A549 (cell line): ENCODE measurements at regions not wholly inside any gene's neighbourhood (a gene's known extent, or its start where the extent isn't known, plus 50 kb on each side); places are given as distances from the start of the nearest gene placed in this dataset.

Source experiments
- ATAC-seq, 2 experiments: fragments of 200-7000 bp in 1 of 2; fragments of >200 bp in 1 of 2; cut with Nextera tagmentation in 1 of 2; cut with Tn5 transposase in 1 of 2; 3 replicates each; pipeline versions ENCODE4 v1.8.0 to v1.9.1; 2018 to 2020; ENCODE audit warnings: mild to moderate bottlenecking in 1 of 2, moderate library complexity in 1 of 2
- CTCF ChIA-PET: fragments of 300-600 bp; sonication (Branson Sonifier 250); formaldehyde crosslinking; extraction: SDS; loops from one replicate; lab custom pipeline; 2021; ENCODE audit warnings: antibody characterized with exemption, inconsistent platforms; lab: Yijun Ruan, JAX
- POLR2A ChIA-PET: fragments of 350-600 bp; formaldehyde crosslinking; extraction: SDS; loops from one replicate; lab custom pipeline; 2021; ENCODE audit warnings: antibody characterized with exemption, inconsistent platforms; lab: Yijun Ruan, JAX
- DNase-seq, 2 experiments: peaks; one replicate each; pipeline versions ENCODE4 v3.0.0 to v3.0.0-alpha.2; 2011 to 2016; ENCODE audit warnings: low read depth in 1 of 2, low spot score in 1 of 2
- FAIRE-seq: peaks from 2 replicates; lab custom pipeline; 2011; peaks lifted over from hg19 to GRCh38; lab: Jason Lieb, UNC
- H3K27ac ChIP-seq, 2 experiments: fragments of >200 bp; sonication (Bioruptor Twin); formaldehyde crosslinking; 3 replicates each; pipeline ENCODE4 v1.5.1; 2016 to 2017
- H3K4me1 ChIP-seq: fragments of >200 bp; sonication (Bioruptor Twin); formaldehyde crosslinking; 3 replicates; pipeline ENCODE4 v1.6.1; 2016
- H3K4me2 ChIP-seq: fragments of >200 bp; sonication (Bioruptor Twin); formaldehyde crosslinking; 3 replicates; pipeline ENCODE4 v1.6.1; 2016
- H3K4me3 ChIP-seq: fragments of >200 bp; sonication (Bioruptor Twin); formaldehyde crosslinking; 3 replicates; pipeline ENCODE4 v1.5.1; 2016
- H3K9me3 ChIP-seq: fragments of >200 bp; sonication (Bioruptor Twin); formaldehyde crosslinking; 3 replicates; pipeline ENCODE4 v1.6.1; 2016
- BHLHE40 ChIP-seq: IDR thresholded peaks from 2 replicates; pipeline ENCODE4 v1.6.1; 2012; ENCODE audit warnings: low read depth, low read length, inconsistent platforms
- CBX2 ChIP-seq: fragments of 200-600 bp; sonication (generic); IDR thresholded peaks from 2 replicates; pipeline ENCODE4 v1.6.1; 2016; ENCODE audit warnings: low read depth, mild to moderate bottlenecking, borderline replicate concordance
- CEBPB ChIP-seq, 2 experiments: fragments of >200 bp in 1 of 2; sonication (Bioruptor Twin) in 1 of 2; formaldehyde crosslinking in 1 of 2; IDR thresholded peaks; 2 replicates each; pipeline ENCODE4 v1.6.1; 2012 to 2016
- EHMT2 ChIP-seq: fragments of 200-600 bp; sonication (generic); IDR thresholded peaks from 2 replicates; pipeline ENCODE4 v1.6.1; 2016; ENCODE audit warnings: antibody characterized with exemption, low read depth, mild to moderate bottlenecking, moderate library complexity
- FOSB ChIP-seq: fragments of 250-450 bp; sonication (Bioruptor Pico); IDR thresholded peaks from 2 replicates; pipeline ENCODE4 v1.5.0; 2020; ENCODE audit warnings: mild to moderate bottlenecking, moderate library complexity
- GATA3 ChIP-seq: IDR thresholded peaks from 2 replicates; pipeline ENCODE4 v1.6.1; 2012; ENCODE audit warnings: borderline replicate concordance
- HDAC2 ChIP-seq: fragments of 200-600 bp; sonication (generic); IDR thresholded peaks from 2 replicates; pipeline ENCODE4 v1.6.1; 2016
- MAFK ChIP-seq: fragments of 450-650 bp; IDR thresholded peaks from 2 replicates; pipeline ENCODE4 v1.6.1; 2014; ENCODE audit not compliant: partially characterized antibody
- MAZ ChIP-seq: fragments of 150-350 bp; IDR thresholded peaks from 2 replicates; pipeline ENCODE4 v1.6.1; 2014; ENCODE audit warnings: antibody characterized with exemption, low read depth, low read length, borderline replicate concordance
- NPAS2 ChIP-seq: fragments of 250-450 bp; sonication (Bioruptor Pico); IDR thresholded peaks from 2 replicates; pipeline ENCODE4 v1.8.0; 2022; ENCODE audit warnings: mild to moderate bottlenecking, moderate library complexity, borderline replicate concordance
- NR3C1 ChIP-seq: fragments of >200 bp; sonication (Bioruptor Twin); formaldehyde crosslinking; IDR thresholded peaks from 3 replicates; pipeline ENCODE4 v1.6.1; 2017
- PHF8 ChIP-seq: fragments of 200-600 bp; sonication (generic); IDR thresholded peaks from 2 replicates; pipeline ENCODE4 v1.6.1; 2016; ENCODE audit warnings: low read depth, mild to moderate bottlenecking, antibody characterized with exemption, moderate library complexity, borderline replicate concordance
- RFX5 ChIP-seq: fragments of 450-650 bp; IDR thresholded peaks from 2 replicates; pipeline ENCODE4 v1.7.1; 2014; ENCODE audit warnings: antibody characterized with exemption, mild to moderate bottlenecking, moderate library complexity
- RNF2 ChIP-seq: fragments of 200-600 bp; sonication (generic); IDR thresholded peaks from 2 replicates; pipeline ENCODE4 v1.6.1; 2016; ENCODE audit warnings: low read depth, mild to moderate bottlenecking, antibody characterized with exemption, moderate library complexity, borderline replicate concordance
- SMC3 ChIP-seq: fragments of >200 bp; sonication (Bioruptor Twin); formaldehyde crosslinking; IDR thresholded peaks from 3 replicates; pipeline ENCODE4 v1.6.1; 2018; ENCODE audit warnings: inconsistent platforms
- SREBF2 ChIP-seq: fragments of 450-650 bp; IDR thresholded peaks from 2 replicates; pipeline ENCODE4 v1.6.1; 2014; ENCODE audit warnings: mild to moderate bottlenecking, moderate library complexity
- TP53 ChIP-seq: fragments of 250-450 bp; sonication (Bioruptor Pico); IDR thresholded peaks from 2 replicates; pipeline ENCODE4 v1.5.0; 2021; ENCODE audit warnings: mild to moderate bottlenecking, moderate library complexity
- WGBS: methylation state at CpG from one replicate; pipeline ENCODE4 v1.1.6; 2017; ENCODE audit errors: missing lambda C conversion rate; 5-methylcytosine and 5-hydroxymethylcytosine counted together
- TF ChIP-seq, protein P1 (sequence below): fragments of 250-450 bp; sonication (Bioruptor Pico); IDR thresholded peaks from 2 replicates; pipeline ENCODE4 v1.5.0; 2021; ENCODE audit warnings: mild to moderate bottlenecking, moderate library complexity, borderline replicate concordance
- TF ChIP-seq, protein P2 (sequence below): fragments of 450-650 bp; IDR thresholded peaks from 2 replicates; pipeline ENCODE4 v1.6.1; 2014; ENCODE audit warnings: antibody characterized with exemption
- TF ChIP-seq, protein P3 (sequence below): IDR thresholded peaks from 2 replicates; pipeline ENCODE4 v1.6.1; 2012
- TF ChIP-seq, protein P4 (sequence below): fragments of >200 bp; sonication (Bioruptor Twin); formaldehyde crosslinking; IDR thresholded peaks from 3 replicates; pipeline ENCODE4 v1.6.1; 2016

DNA sequence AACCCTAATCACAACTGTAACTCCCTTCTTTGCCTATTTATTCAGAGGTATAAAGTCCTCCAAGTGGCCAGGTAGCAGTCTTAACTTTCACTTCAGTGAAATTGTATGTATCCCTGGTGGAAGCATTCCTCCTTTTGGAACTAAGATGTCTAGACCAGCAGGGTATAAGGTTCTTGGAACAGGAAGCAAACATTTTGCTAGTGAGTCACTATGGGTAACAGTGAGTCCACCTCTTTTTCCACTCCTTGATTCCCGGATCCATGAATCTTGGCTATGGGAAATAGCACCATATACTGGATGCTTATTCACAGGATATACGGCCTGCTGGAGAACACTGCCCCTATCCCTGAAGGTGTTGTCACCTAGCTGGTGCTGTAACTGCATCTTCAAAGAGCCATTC is 80.2 kb downstream of the KCNA5 start:
- CTCF ChIA-PET = interaction anchor here (1.2 kb wide), 2 partner anchors 11 to 29 kb away, joined by 3 read pairs; no protein-coding TSS in a partner anchor
- Histone ChIP-seq H3K4me1 (no peaks in the 10 kb centered on the region), H3K4me3 (no peak overlapping the region), H3K4me2 (no peak overlapping the region), H3K9me3 (no peaks in the 10 kb centered on the region), H3K27ac (no peak overlapping the region)
- TF ChIP-seq MAZ = no peak
- TF ChIP-seq, protein P1, sequence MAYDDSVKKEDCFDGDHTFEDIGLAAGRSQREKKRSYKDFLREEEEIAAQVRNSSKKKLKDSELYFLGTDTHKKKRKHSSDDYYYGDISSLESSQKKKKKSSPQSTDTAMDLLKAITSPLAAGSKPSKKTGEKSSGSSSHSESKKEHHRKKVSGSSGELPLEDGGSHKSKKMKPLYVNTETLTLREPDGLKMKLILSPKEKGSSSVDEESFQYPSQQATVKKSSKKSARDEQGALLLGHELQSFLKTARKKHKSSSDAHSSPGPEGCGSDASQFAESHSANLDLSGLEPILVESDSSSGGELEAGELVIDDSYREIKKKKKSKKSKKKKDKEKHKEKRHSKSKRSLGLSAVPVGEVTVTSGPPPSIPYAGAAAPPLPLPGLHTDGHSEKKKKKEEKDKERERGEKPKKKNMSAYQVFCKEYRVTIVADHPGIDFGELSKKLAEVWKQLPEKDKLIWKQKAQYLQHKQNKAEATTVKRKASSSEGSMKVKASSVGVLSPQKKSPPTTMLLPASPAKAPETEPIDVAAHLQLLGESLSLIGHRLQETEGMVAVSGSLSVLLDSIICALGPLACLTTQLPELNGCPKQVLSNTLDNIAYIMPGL (CRISPR knock-in tag) = no peak
- TF ChIP-seq, protein P2, sequence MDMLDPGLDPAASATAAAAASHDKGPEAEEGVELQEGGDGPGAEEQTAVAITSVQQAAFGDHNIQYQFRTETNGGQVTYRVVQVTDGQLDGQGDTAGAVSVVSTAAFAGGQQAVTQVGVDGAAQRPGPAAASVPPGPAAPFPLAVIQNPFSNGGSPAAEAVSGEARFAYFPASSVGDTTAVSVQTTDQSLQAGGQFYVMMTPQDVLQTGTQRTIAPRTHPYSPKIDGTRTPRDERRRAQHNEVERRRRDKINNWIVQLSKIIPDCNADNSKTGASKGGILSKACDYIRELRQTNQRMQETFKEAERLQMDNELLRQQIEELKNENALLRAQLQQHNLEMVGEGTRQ = no peak
- no peak for TF ChIP-seq RNF2
- TF ChIP-seq HDAC2 = no peak
- TF ChIP-seq PHF8 = no peak
- TF ChIP-seq NPAS2 (CRISPR knock-in tag) = no peak
- TF ChIP-seq RFX5 = no peak
- DNase-seq (no peak), ATAC-seq (no peak), FAIRE-seq (no peak)
- POLR2A ChIA-PET = no interaction called here
- 20% methylated on average over 2 of the region's 2 CpGs for WGBS

DNA sequence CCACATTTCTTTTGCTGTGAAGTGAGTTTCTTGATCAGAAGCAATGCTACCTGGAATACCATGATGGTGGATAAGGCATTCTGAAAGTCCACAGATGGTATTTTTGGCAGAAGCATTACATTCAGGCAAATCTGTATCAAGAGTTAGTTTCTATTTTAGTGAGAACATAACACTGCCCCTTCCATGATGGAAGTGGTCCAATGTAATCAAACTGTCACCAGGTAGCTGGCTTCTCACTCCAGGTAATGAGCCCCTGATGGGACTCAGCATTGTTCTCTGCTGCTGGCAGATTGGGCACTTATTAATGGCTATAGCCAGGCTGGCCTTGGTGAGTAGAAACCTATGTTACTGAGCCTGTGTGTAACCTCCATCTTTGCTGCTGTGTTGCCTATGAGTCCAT is 80.7 kb downstream of the KCNA5 start:
- no peak for DNase-seq
- TF ChIP-seq HDAC2 (no peak), MAFK (no peak)
- TF ChIP-seq, protein P2 = no peak
- TF ChIP-seq, all 56 proteins: peak for 0
- ChIA-PET POLR2A (no interaction called here), CTCF (interaction anchor here (1.2 kb wide), 2 partner anchors 10 to 28 kb away, joined by 3 read pairs; no protein-coding TSS in a partner anchor)
- FAIRE-seq (no peak), ATAC-seq (no peak)
- Histone ChIP-seq H3K4me1 (no peaks in the 10 kb centered on the region), H3K27ac (no peak overlapping the region), H3K9me3 (no peaks in the 10 kb centered on the region), H3K4me2 (no peak overlapping the region), H3K4me3 (no peak overlapping the region)

DNA sequence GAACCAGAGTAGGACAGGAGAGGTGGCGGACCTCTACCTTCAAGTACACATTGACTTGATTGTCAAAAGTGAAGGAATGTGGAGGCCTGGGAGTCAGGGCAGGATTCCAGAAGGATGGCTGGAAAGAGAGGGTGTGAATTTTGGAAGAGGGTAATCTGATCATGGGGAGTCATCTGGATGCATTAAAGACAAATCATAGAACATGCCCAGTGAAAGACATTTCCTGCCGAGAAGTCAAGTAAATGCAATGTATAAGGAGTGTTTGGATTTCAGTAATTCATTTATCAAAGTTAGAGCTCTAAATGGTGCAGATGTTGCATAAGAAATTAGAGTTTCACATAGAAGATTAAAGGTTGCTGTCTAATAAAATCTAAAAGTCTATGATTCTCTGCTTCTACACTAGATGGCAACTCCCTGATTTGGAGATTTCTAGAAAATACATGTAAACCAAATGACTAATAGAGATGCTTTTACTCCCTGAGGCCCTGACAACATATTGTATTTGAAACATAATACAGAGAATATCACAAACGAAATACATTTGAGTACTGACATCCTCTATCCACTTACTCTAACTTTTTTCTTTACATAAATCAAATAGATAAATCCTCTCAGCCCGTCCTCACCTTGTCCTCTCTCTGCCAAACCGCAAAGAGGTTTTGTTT is 91.3 kb downstream of the KCNA5 start:
- WGBS = 7% methylated on average over 5 of the region's 5 CpGs
- no peaks in the 10 kb centered on the region for H3K9me3 ChIP-seq
- no peaks in the 10 kb centered on the region for H3K4me1 ChIP-seq
- POLR2A ChIA-PET = no interaction called here
- FAIRE-seq (no peak), DNase-seq (no peak), ATAC-seq (no peak)
- no peak overlapping the region for H3K27ac ChIP-seq
- no peak for TF ChIP-seq NR3C1
- TF ChIP-seq CBX2 = no peak
- no peak for TF ChIP-seq FOSB (CRISPR knock-in tag)
- no peak for TF ChIP-seq MAFK
- TF ChIP-seq, protein P3, sequence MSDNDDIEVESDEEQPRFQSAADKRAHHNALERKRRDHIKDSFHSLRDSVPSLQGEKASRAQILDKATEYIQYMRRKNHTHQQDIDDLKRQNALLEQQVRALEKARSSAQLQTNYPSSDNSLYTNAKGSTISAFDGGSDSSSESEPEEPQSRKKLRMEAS = no peak
- no peak overlapping the region for H3K4me2 ChIP-seq
- H3K4me3 ChIP-seq = no peak overlapping the region
- CTCF ChIA-PET = interaction anchor here (0.8 to 1.0 kb wide), 2 partner anchors 10 to 193 kb away, joined by 3 read pairs; no protein-coding TSS in a partner anchor

DNA sequence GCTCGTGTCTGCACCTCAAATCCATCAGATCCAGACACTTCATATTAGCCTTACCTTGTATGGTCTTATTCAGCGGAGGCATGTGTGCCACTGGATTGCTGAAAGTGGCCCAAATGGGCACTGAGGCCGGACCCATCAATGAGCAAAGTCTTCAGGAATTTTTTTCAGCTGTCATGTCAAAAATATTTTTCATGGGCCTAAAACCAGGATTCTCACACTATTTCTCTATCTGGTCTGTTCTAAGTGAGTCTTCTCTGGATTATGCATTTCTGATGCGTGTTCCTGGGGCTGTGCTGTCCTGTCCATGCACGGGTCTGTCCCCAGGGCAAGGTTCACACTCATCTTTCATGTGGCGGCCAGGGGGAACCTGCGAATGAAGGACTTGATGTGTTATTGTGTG is 94.6 kb downstream of the KCNA5 start:
- DNase-seq = no peak
- CTCF ChIA-PET = interaction anchor here (1.0 kb wide), 1 partner anchor 281 kb away, joined by 3 read pairs; no protein-coding TSS in a partner anchor
- Histone ChIP-seq H3K4me2 (no peak overlapping the region), H3K9me3 (no peaks in the 10 kb centered on the region; the same call in 2 of the 3 replicates), H3K4me3 (no peak overlapping the region), H3K4me1 (no peaks in the 10 kb centered on the region), H3K27ac (no peak overlapping the region)
- no peak for ATAC-seq
- POLR2A ChIA-PET = no interaction called here
- 16% methylated on average over 7 of the region's 7 CpGs for WGBS
- no peak for FAIRE-seq
- TF ChIP-seq SMC3 = no peak
- TF ChIP-seq, protein P2 = no peak
- no peak for TF ChIP-seq EHMT2
- no peak for TF ChIP-seq MAZ
- TF ChIP-seq, protein P1 (CRISPR knock-in tag) = no peak
- no peak for TF ChIP-seq SREBF2
- TF ChIP-seq, protein P4, sequence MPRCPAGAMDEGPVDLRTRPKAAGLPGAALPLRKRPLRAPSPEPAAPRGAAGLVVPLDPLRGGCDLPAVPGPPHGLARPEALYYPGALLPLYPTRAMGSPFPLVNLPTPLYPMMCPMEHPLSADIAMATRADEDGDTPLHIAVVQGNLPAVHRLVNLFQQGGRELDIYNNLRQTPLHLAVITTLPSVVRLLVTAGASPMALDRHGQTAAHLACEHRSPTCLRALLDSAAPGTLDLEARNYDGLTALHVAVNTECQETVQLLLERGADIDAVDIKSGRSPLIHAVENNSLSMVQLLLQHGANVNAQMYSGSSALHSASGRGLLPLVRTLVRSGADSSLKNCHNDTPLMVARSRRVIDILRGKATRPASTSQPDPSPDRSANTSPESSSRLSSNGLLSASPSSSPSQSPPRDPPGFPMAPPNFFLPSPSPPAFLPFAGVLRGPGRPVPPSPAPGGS = no peak
- no peak for TF ChIP-seq BHLHE40
- no peak for TF ChIP-seq CBX2
- no peak for TF ChIP-seq GATA3
- TF ChIP-seq CEBPB (IDR thresholded peaks at IDR 0.05) = no peak
- TF ChIP-seq TP53 (CRISPR knock-in tag) = no peak
